ENCODE measurements at regions not wholly inside any gene's neighbourhood (a gene's known extent, or its start where the extent isn't known, plus 50 kb on each side); places are given as distances from the start of the nearest gene placed in this dataset.
A peak's percentile ranks its signal among the peaks of the same experiment; 100 is the strongest.
"Not testable (repeated sequence)": the region's sequence is repeated elsewhere in the genome, so short reads cannot be mapped to it uniquely, and the experiment has no call there.

GRCh38 chr10:78441694-78442093 lies 408.0 kb downstream of the RPS24 start:
- DNase-seq = no peak

- peak; percentile 76 for DNase-seq
Measured at GRCh38 chr10:78442836-78443550, 409.3 kb downstream of the RPS24 start.

DNA sequence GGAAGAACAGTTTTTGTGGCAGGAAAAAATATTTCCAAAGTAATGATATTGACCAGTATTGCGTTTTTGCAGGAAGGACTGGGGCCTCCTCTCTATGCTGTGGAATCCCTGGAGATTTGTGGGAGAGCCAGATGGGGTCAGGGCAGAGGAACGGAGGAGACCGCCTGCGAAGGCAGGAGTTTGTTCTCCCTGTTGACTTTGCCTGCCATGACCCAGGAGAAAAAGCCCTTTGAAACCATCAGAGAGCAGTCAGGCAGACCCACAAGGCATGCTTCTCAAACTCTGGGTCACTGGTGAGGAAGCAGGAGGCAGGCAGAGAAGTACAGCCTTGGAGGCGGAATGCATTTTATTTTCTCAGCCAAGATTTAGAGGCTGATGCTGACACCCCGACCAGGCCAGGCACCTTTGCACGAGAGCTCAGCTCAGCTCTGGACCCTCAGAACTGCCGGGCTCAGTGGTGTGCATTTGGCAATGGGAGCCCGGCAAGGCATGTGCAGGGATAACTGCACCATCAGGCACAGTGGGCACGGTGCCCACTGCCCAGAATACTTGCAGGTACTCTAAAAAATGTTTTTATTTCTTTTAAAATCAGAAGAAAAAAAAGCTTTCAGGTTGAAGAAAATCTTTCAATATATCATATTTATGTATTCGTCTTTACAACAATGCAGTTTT lies 410.4 kb downstream of the RPS24 start:
- DNase-seq = no peak

DNA sequence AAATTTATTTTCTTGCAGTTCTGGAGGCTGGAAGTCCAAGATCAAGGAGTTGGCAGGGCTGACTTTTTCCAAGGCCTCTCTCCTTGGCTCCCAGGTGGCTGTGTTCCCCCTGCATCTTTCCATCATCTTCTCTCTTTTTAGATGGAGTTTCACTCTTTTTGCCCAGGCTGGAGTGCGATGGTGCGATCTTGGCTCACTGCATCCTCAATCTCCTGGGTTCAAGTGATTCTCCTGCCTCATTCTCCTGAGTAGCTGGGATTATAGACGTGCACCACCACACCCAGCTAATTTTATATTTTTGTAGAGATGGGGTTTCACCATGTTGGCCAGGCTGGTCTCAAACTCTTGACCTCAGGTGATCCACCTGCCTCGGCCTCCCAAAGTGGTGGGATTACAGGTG lies 411.1 kb downstream of the RPS24 start:
- DNase-seq = not testable (repeated sequence)

GRCh38 chr10:78445308-78445707 lies 411.6 kb downstream of the RPS24 start:
- no peak for DNase-seq

- no peak for DNase-seq
Measured at GRCh38 chr10:78448470-78448869, 414.8 kb downstream of the RPS24 start.

GRCh38 chr10:78448994-78449418 lies 415.3 kb downstream of the RPS24 start:
- no peak for DNase-seq

DNA sequence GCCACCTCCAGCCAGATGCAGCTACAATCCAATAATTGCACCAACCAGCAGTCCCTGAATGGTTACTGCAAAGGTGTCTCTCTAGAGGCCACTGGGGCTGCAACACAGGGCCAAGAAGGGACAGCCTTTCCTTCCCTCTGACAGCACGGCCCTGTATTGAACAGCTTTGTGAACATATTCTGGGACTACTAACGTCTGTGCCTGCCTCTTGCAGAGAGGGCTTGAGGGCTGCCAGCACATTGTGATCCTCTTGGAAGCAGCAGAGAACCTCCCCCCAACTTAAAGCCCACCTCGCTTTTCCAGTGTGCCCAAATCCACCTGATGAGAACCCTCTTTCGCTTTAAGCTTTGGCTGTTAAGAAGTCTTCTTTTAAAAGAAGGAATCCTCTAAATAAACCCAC lies 415.9 kb downstream of the RPS24 start:
- DNase-seq = no peak

DNA sequence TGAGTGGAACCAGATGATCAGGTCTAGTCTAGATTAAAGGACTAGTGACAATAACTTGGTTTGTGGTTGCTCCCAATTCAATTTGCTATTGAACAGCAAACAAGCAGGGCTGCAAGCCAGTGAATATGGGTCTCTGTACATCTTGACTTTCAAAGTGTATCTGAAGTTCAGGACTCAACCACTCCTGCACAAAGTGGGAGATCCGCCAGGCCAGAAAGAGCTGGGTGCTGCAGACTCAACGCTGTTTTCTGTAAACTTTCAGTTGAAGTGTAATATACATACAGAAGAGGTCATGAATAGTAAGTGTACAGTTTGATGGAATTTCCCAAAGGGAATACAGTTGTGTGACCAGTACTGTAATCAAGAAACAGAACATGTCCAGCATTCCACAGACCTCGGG lies 416.6 kb downstream of the RPS24 start:
- DNase-seq = no peak

- DNase-seq = no peak
Measured at GRCh38 chr10:78450807-78451485, 417.3 kb downstream of the RPS24 start.

DNA sequence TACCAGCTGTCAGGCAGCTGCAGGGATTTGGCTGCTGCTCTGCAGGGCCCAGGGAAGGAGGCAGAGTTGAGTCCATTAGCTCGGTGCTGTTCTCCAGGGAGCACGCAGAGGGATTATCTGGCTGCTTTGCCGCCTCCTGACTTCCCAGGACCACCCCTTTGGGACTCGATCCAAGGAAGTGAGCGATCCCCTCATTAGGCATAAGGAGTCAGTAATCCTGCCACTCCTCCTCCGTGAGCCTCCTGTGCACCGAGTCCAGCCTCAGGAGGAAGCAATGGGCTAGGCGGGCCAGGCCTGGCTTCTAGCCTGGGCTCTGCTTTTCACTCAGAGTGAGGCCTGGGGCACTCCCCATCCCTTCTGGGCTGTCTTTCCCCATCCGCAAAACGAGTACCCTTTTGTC lies 417.9 kb downstream of the RPS24 start:
- DNase-seq = peak; percentile 55

- DNase-seq = no peak
Measured at GRCh38 chr10:78454123-78454645, 420.5 kb downstream of the RPS24 start.

DNA sequence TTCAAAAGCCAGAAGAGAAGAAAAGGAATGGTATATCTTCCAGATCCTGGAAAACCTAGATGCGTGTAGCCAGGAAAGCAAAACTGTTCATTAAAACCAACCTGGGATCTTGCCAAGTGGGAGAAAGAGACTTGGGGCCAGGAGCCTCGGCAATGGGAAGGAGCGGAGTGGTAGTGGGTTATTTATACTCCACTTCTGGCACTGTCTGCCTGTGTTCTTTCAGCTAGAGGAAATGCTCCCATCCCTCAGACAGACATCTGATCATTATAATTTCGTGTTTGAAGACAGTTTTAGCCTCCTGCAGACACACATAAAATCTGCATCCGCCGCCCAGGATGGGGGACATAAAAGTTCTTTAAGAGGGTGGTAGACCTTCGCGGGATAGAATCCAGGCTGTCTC lies 421.6 kb downstream of the RPS24 start:
- no peak for DNase-seq

- no peak for DNase-seq
Measured at GRCh38 chr10:78455811-78456210, 422.1 kb downstream of the RPS24 start.

DNA sequence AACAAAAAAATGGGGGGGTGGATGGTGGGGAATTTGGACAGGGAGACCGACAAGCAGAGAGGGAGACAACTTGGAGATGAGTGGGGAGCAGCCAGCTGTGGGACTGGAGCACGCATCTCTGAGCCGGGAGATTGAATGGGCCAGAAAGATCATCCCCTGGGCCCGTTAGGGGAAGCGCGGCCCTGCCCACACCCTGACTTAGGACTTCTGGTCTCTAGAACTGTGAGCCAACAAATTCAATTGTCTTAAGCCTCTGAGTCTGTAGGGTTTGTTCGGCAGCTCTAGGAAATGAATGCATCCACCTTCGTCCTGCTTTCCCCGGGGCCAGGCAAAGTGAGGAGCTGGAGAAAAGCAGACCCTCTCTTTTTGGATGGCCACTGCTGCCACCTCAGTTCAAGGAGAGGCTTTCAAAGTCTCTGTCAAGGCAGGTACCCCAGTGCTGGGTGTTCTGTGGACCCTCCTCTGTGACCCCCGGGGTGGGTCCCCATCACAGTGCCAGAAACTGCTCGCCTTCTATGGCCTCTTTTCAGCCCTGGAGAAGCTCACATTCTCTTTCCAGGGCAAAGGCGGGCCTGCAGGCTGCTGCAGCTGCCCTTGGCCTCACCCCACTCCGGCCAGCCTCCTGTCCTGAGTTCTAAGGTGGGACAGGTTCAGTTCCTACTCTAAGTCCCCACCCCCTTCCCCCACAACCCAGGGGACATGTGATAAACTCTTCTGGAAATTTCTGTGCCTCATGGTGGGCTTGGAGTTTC lies 423.2 kb downstream of the RPS24 start:
- no peak for DNase-seq

DNA sequence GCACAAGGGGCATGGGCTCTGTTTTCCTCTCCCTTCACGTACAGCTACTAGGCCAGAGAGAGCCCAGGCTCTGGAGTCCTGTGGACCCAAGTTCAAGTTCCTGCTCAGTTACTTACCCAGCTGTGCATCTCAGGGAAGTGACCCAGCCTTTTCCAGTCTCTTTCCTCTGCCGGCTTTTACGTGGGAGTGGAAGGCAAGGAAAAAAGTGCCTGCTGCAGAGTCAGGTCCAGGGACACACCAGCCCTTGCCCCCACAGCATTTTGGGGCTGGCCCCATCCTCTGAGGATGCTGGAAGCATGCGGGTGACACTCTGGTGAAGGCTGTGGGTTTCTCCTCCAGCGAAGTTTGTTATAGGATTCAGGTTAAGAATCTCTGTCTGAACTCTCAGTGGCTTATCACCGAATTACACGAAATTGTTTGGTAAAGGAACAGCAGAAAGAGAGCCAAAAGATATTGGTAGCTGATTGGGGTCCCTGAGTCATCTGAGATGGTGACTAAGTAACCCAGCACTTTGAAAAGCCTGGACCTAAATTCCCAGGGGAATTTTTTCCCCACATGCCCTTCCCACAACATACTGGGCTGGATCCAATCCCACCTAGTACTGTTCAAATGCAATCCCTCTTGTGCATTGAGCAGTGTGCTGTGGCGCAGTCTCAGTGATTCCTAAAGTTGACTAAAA lies 424.3 kb downstream of the RPS24 start:
- DNase-seq = no peak

- no peak for DNase-seq
Measured at GRCh38 chr10:78458983-78459638, 425.4 kb downstream of the RPS24 start.

DNA sequence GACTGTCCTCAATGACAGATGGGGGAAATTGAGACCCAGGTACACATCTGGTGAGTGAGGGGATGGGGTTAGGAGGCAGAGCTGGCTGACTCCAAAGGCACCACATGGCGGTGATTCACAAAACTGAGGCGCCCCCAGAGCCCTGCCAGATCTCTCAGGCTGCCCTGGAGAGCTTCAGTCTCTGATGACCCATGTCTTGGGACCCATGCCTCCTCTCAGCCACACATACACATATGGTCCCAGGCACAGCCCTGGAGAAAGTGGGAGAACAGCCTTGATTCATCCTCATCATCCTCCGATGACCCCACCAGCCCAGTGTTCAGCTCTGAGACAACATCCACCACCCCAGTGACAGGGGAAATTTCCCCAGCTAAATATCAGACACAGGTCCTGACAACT lies 426.0 kb downstream of the RPS24 start:
- no peak for DNase-seq

GRCh38 chr10:78460204-78460603 lies 426.5 kb downstream of the RPS24 start:
- DNase-seq = no peak

DNA sequence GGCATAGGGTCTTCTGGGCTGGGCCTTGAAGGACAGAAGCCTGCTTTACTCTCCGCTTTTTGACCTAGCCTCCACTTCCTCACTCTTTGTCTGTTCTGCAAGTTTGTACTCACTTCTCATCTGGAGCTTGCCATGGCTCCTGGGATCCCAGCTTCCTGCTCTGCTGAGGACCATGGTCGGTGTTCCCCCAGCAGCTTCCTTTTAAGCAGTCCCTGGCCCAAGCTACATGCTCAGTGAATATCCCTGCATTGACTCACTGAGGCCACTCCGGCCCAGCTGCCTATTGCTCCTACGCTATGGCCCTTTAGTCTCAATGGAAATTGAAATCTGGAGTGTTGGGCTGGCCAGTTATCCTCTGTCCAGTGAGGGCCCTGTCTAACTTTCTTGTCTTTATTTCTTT lies 427.7 kb downstream of the RPS24 start:
- DNase-seq = no peak

DNA sequence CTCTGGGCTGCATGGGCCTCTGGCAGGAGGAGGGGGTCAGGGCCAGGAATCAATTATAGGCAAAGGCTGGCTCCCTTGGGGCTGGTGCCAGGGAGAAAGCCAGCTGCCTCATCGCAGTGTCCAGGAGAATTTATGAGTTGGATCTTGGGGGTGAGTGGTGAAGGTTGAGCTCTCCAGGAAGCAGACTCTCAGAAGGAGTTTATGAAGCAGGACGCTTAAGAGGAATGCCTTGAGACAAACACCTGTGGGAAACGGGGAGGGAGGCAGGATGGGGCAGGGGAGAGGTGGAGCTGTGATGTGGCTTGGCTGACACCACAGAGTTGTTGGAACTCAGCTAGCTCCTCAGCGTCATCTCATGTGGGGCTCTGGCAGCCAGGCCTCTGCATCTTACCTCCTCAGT lies 428.5 kb downstream of the RPS24 start:
- no peak for DNase-seq

DNA sequence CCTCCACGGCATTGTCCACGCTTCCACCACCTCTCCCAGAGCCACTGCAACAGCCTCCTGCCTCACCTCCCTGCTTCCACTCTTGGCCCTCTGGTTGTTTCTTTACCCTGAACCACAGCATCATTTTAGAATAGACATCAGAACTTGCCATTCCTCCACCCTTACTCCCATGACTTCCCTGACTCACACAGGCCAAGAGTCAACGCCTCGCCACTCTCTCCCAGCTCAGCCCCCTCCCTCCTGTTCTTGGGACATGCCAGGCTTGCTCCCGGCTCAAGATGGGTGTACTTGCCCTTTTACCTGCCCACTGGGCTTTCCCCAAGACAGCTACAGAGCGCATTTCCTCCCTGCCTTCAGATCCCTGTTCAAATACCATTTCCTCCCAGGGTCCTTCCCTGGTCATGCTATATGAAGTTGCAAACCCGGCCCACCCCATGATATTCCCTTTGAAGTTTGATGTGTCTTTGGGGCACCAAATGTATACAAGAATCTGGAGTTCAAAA lies 429.1 kb downstream of the RPS24 start:
- DNase-seq = no peak

Data from right hindlimb (tissue), 1 donor.